Renal cortical epithelial cell (primary cell): ENCODE measurements at regions not wholly inside any gene's neighbourhood (a gene's known extent, or its start where the extent isn't known, plus 50 kb on each side); places are given as distances from the start of the nearest gene placed in this dataset.

Source experiments
- DNase-seq: peaks from one replicate; pipeline ENCODE4 v3.0.0-alpha.2; 2011; ENCODE audit warnings: low read depth

- no peak for DNase-seq
Measured at GRCh38 chr3:84877092-84877491, 81.7 kb upstream of the CADM2 start.

DNA sequence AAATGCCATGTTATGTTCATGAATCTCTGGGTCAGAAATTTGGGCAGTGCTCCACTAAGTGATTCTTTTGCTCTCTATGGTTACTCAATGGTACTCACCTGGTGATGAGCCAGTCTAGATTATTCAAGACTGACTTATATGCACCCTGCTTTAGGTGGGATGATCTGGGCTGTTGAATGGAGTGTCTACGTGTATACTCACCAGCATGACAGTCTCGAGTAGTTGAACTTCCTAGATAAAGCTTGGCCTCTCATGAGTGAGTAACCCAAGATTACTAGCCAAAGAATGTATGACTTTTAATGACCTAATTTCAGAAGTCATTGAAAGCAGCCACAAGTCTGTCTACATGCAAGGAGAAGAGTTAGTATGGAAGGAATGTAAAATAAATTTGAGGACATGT is 77.5 kb upstream of the CADM2 start:
- DNase-seq: no peak

- no peak for DNase-seq
Measured at GRCh38 chr3:84885199-84885882, 73.4 kb upstream of the CADM2 start.

- DNase-seq: no peak
Measured at GRCh38 chr3:84891851-84892250, 66.9 kb upstream of the CADM2 start.

- no peak for DNase-seq
Measured at GRCh38 chr3:84893211-84893610, 65.6 kb upstream of the CADM2 start.

GRCh38 chr3:84904212-84904611 is 54.6 kb upstream of the CADM2 start:
- DNase-seq: no peak

GRCh38 chr3:84904816-84905555 is 53.8 kb upstream of the CADM2 start:
- no peak for DNase-seq

GRCh38 chr3:84905556-84905920 is 53.3 kb upstream of the CADM2 start:
- no peak for DNase-seq

DNA sequence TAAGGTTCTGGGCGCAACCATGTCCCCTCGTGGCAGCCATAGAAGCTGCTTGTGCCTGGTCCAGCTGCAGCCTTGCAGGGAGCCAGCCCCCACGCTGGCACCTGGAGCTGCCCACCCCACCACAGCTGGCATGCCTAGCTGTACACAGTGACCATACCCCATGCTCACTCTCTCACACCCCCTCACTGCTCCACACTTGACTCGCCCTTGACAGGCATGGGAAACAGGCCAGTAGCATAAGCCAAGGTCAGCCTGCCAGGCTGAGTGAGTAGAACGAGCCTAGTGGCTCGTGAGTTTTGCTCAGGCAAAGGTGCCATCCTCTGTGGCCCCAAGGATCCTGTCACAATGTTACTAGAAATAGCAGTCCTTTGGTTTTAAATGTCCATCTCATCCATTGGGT is 52.7 kb upstream of the CADM2 start:
- no peak for DNase-seq
